NCI-H187 (cell line): ENCODE measurements at regions not wholly inside any gene's neighbourhood (a gene's known extent, or its start where the extent isn't known, plus 50 kb on each side); places are given as distances from the start of the nearest gene placed in this dataset.

Source experiments
- DNase-seq, 2 experiments: peaks; one replicate each; lab custom pipeline; 2025; lab: John Stamatoyannopoulos, UW

GRCh38 chr3:178302966-178303930 lies 233.0 kb upstream of the KCNMB2 start:
- DNase-seq, result no peak

GRCh38 chr3:178304758-178305467 lies 231.3 kb upstream of the KCNMB2 start:
- DNase-seq, result no peak

GRCh38 chr3:178306432-178307115 lies 229.7 kb upstream of the KCNMB2 start:
- DNase-seq, result no peak

- no peak for DNase-seq
These were observed 227.5 kb upstream of the KCNMB2 start for GRCh38 chr3:178308771-178309170.

GRCh38 chr3:178310949-178311348 lies 225.3 kb upstream of the KCNMB2 start:
- peak; percentile 35 to 48 for DNase-seq

- no peak for DNase-seq
These were observed 222.5 kb upstream of the KCNMB2 start for GRCh38 chr3:178313716-178314115.

- no peak for DNase-seq
These were observed 217.9 kb upstream of the KCNMB2 start for GRCh38 chr3:178318340-178318739.

- no peak for DNase-seq
These were observed 217.1 kb upstream of the KCNMB2 start for GRCh38 chr3:178318941-178319816.

- DNase-seq, result no peak
These were observed 215.5 kb upstream of the KCNMB2 start for GRCh38 chr3:178320456-178321351.

GRCh38 chr3:178324356-178324755 lies 211.9 kb upstream of the KCNMB2 start:
- no peak for DNase-seq

- no peak for DNase-seq
These were observed 210.9 kb upstream of the KCNMB2 start for GRCh38 chr3:178325330-178325729.

GRCh38 chr3:178329936-178330335 lies 206.3 kb upstream of the KCNMB2 start:
- DNase-seq, result no peak

- no peak for DNase-seq
These were observed 202.0 kb upstream of the KCNMB2 start for GRCh38 chr3:178334239-178334638.

- DNase-seq, result no peak
These were observed 199.9 kb upstream of the KCNMB2 start for GRCh38 chr3:178336336-178336735.

- no peak for DNase-seq
These were observed 195.7 kb upstream of the KCNMB2 start for GRCh38 chr3:178340506-178340905.

GRCh38 chr3:178341636-178342035 lies 194.6 kb upstream of the KCNMB2 start:
- DNase-seq, result no peak

- DNase-seq, result no peak
These were observed 194.1 kb upstream of the KCNMB2 start for GRCh38 chr3:178342111-178342510.

- no peak for DNase-seq
These were observed 192.7 kb upstream of the KCNMB2 start for GRCh38 chr3:178343433-178344038.

GRCh38 chr3:178345944-178346343 lies 190.3 kb upstream of the KCNMB2 start:
- DNase-seq, result no peak
